Panc1 (cell line): ENCODE measurements at regions not wholly inside any gene's neighbourhood (a gene's known extent, or its start where the extent isn't known, plus 50 kb on each side); places are given as distances from the start of the nearest gene placed in this dataset.

ENCODE experiments used
- ATAC-seq: fragments of 200-7000 bp; cut with Tn5 transposase; 2 replicates; pipeline ENCODE4 v1.9.1; 2020; ENCODE audit warnings: mild to moderate bottlenecking, moderate library complexity
- BruUV-seq: library from RNA; stranded (reverse); fragments of 400-500 nt; replicated peaks from 2 replicates; lab custom pipeline; 2021; lab: Mats Ljungman, UMichigan
- CTCF ChIA-PET: fragments of 300-600 bp; sonication (Branson Sonifier 250); formaldehyde crosslinking; loops from one replicate; lab custom pipeline; 2022; ENCODE audit warnings: antibody characterized with exemption; lab: Charles Lee
- POLR2A ChIA-PET: fragments of 300-600 bp; sonication (Branson Sonifier 250); formaldehyde crosslinking; loops from one replicate; lab custom pipeline; 2022; ENCODE audit warnings: antibody characterized with exemption; lab: Charles Lee
- DNase-seq: peaks from one replicate; pipeline ENCODE4 v3.0.0-alpha.2; 2010; ENCODE audit warnings: low read depth, low spot score
- H3K27ac ChIP-seq: 2 replicates; pipeline ENCODE4 v1.5.1; 2011; ENCODE audit warnings: mild to moderate bottlenecking, low read length, inconsistent platforms
- H3K27me3 ChIP-seq: fragments of 200-500 bp; sonication (Bioruptor generic); 2 replicates; pipeline ENCODE4 v1.6.0; 2014; ENCODE audit warnings: low read length, inconsistent platforms; ENCODE audit not compliant: control insufficient read depth, insufficient read depth
- H3K36me3 ChIP-seq: fragments of 200-500 bp; sonication (Bioruptor generic); 2 replicates; pipeline ENCODE4 v1.5.1; 2014; ENCODE audit warnings: inconsistent platforms, mild to moderate bottlenecking, low read length, moderate library complexity; ENCODE audit not compliant: control insufficient read depth, insufficient read depth
- H3K4me1 ChIP-seq: 2 replicates; pipeline ENCODE4 v1.5.1; 2011; ENCODE audit warnings: inconsistent platforms, mild to moderate bottlenecking, low read length, moderate library complexity; ENCODE audit not compliant: control insufficient read depth, insufficient read depth
- H3K4me3 ChIP-seq, 2 experiments: 2 replicates each; pipeline ENCODE4 v1.5.1; 2011 to 2012; ENCODE audit warnings: low read depth in 2 of 2, low read length in 2 of 2, mild to moderate bottlenecking in 2 of 2, inconsistent platforms in 1 of 2, moderate library complexity in 1 of 2
- H3K9me3 ChIP-seq: fragments of 200-500 bp; sonication (Bioruptor generic); 2 replicates; pipeline ENCODE4 v1.5.1; 2014; ENCODE audit warnings: low read depth, mild to moderate bottlenecking, inconsistent platforms, low read length, moderate library complexity; ENCODE audit not compliant: control insufficient read depth, insufficient read depth
- POLR2AphosphoS5 ChIP-seq: IDR thresholded peaks from 2 replicates; pipeline ENCODE4 v1.6.1; 2012; ENCODE audit warnings: mild to moderate bottlenecking, low read depth, low read length, moderate library complexity
- SIN3A ChIP-seq: IDR thresholded peaks from 2 replicates; pipeline ENCODE4 v1.6.1; 2012; ENCODE audit warnings: low read depth, mild to moderate bottlenecking, low read length, moderate library complexity, borderline replicate concordance; ENCODE audit not compliant: insufficient read depth
- TCF7L2 ChIP-seq: IDR thresholded peaks from 2 replicates; pipeline ENCODE4 v1.6.1; 2011; ENCODE audit warnings: mild to moderate bottlenecking, low read depth, low read length, inconsistent platforms
- in situ Hi-C: cut with HindIII; loops from 2 replicates; pipeline ENCODE4 v1.10.0; 2016; ENCODE audit warnings: low sequenced_read_pairs, low pct_unique_long_range_greater_than_20kb
- intact Hi-C: fragments of 100-400 bp; cut with micrococcal nuclease; formaldehyde crosslinking; loops from one replicate; pipeline ENCODE4 v1.10.0; 2022; ENCODE audit not compliant: unreplicated experiment
- TF ChIP-seq, protein P1 (sequence below): fragments of 450-650 bp; IDR thresholded peaks from 2 replicates; pipeline ENCODE4 v1.5.1; 2017; ENCODE audit warnings: mild to moderate bottlenecking
- TF ChIP-seq, protein P2 (sequence below), 2 experiments: IDR thresholded peaks; 2 replicates each; pipeline ENCODE4 v1.6.1; 2011 to 2012; ENCODE audit warnings: low read depth in 2 of 2, control low read depth in 1 of 2, low read length in 1 of 2, mild to moderate bottlenecking in 1 of 2, moderate library complexity in 1 of 2; ENCODE audit not compliant: insufficient read depth in 1 of 2

DNA sequence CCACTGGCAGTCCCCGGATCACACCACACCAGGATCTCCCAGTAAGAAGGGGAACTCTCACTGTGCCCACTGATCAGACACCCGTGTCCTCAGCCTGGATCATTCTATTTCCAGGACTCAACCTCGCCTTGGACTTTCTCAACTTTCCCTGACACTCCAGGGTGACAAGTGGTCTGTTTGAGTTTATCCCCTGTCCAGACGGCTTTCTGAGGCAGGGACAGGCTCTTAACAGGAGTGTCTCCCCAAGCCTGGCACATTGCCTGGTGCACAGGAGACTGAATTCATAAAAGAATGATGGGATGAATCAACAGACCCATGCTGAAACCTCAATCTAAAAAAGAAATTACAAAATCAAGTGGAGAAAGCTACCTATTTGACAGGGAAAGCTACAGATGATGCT, 606.6 kb downstream of the EFNB2 start:
- Histone ChIP-seq H3K4me1 (no peaks in the 10 kb centered on the region), H3K9me3 (no peaks in the 10 kb centered on the region), H3K4me3 (no peak overlapping the region), H3K27ac (no peak overlapping the region), H3K36me3 (no peaks in the 10 kb centered on the region), H3K27me3 (no peaks in the 10 kb centered on the region)
- intact Hi-C loops (no loop called here), in situ Hi-C loops (no loop called here)
- ATAC-seq, result no peak
- no TSS peak for BruUV-seq
- ChIA-PET CTCF (no interaction called here), POLR2A (no interaction called here)
- no peak for TF ChIP-seq POLR2AphosphoS5
- TF ChIP-seq, protein P1, sequence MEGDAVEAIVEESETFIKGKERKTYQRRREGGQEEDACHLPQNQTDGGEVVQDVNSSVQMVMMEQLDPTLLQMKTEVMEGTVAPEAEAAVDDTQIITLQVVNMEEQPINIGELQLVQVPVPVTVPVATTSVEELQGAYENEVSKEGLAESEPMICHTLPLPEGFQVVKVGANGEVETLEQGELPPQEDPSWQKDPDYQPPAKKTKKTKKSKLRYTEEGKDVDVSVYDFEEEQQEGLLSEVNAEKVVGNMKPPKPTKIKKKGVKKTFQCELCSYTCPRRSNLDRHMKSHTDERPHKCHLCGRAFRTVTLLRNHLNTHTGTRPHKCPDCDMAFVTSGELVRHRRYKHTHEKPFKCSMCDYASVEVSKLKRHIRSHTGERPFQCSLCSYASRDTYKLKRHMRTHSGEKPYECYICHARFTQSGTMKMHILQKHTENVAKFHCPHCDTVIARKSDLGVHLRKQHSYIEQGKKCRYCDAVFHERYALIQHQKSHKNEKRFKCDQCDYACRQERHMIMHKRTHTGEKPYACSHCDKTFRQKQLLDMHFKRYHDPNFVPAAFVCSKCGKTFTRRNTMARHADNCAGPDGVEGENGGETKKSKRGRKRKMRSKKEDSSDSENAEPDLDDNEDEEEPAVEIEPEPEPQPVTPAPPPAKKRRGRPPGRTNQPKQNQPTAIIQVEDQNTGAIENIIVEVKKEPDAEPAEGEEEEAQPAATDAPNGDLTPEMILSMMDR, result no peak
- TF ChIP-seq TCF7L2, result no peak
- TF ChIP-seq, protein P2, sequence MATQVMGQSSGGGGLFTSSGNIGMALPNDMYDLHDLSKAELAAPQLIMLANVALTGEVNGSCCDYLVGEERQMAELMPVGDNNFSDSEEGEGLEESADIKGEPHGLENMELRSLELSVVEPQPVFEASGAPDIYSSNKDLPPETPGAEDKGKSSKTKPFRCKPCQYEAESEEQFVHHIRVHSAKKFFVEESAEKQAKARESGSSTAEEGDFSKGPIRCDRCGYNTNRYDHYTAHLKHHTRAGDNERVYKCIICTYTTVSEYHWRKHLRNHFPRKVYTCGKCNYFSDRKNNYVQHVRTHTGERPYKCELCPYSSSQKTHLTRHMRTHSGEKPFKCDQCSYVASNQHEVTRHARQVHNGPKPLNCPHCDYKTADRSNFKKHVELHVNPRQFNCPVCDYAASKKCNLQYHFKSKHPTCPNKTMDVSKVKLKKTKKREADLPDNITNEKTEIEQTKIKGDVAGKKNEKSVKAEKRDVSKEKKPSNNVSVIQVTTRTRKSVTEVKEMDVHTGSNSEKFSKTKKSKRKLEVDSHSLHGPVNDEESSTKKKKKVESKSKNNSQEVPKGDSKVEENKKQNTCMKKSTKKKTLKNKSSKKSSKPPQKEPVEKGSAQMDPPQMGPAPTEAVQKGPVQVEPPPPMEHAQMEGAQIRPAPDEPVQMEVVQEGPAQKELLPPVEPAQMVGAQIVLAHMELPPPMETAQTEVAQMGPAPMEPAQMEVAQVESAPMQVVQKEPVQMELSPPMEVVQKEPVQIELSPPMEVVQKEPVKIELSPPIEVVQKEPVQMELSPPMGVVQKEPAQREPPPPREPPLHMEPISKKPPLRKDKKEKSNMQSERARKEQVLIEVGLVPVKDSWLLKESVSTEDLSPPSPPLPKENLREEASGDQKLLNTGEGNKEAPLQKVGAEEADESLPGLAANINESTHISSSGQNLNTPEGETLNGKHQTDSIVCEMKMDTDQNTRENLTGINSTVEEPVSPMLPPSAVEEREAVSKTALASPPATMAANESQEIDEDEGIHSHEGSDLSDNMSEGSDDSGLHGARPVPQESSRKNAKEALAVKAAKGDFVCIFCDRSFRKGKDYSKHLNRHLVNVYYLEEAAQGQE (IDR thresholded peaks at IDR 0.05; ENCODE audit: insufficient read depth in 1 of 2, low read depth in 2 of 2, low read length in 1 of 2), result no peak
- TF ChIP-seq SIN3A, result no peak
- no peak for DNase-seq

DNA sequence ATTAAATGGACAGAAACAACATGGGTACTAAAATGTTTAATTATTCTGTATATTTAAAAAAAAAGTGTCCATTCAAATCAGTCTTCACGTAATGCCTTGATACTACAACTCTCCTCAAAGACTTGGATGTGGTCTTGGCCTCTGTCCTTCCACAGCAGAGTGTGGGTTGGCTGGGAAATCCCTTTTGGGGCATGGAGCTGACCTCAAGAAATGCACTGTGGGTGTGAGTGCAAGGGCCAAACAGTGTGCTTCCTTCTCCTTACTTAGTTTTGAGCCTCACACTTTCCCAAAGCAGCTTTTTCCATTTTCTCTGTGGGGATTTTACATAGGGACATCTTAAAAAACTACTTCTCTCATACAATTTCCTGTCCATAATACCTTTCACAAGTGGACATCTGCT, 607.4 kb downstream of the EFNB2 start:
- in situ Hi-C loops (no loop called here), intact Hi-C loops (no loop called here)
- ATAC-seq (no peak), DNase-seq (no peak)
- CTCF ChIA-PET, result no interaction called here
- Histone ChIP-seq H3K4me1 (no peaks in the 10 kb centered on the region), H3K9me3 (no peaks in the 10 kb centered on the region), H3K27me3 (no peaks in the 10 kb centered on the region), H3K27ac (no peak overlapping the region), H3K36me3 (no peaks in the 10 kb centered on the region), H3K4me3 (no peak overlapping the region)
- no TSS peak for BruUV-seq
- TF ChIP-seq, protein P1, result no peak
- TF ChIP-seq, protein P2 (IDR thresholded peaks at IDR 0.05; ENCODE audit: insufficient read depth in 1 of 2, low read depth in 2 of 2, low read length in 1 of 2), result no peak
- no peak for TF ChIP-seq SIN3A
- no peak for TF ChIP-seq TCF7L2
- no peak for TF ChIP-seq POLR2AphosphoS5
- POLR2A ChIA-PET, result no interaction called here
